Endodermal cell (in vitro differentiated cells): ENCODE measurements at regions not wholly inside any gene's neighbourhood (a gene's known extent, or its start where the extent isn't known, plus 50 kb on each side); places are given as distances from the start of the nearest gene placed in this dataset.

Source experiments
- DNase-seq: peaks from one replicate; pipeline ENCODE4 v3.0.0-alpha.2; 2017
- H3K27ac ChIP-seq: 2 replicates; pipeline ENCODE4 v1.5.1; 2013; ENCODE audit warnings: mild to moderate bottlenecking, low read depth, low read length, moderate library complexity
- H3K27me3 ChIP-seq: 2 replicates; pipeline ENCODE4 v1.6.1; 2013; ENCODE audit warnings: mild to moderate bottlenecking, low read length, moderate library complexity; ENCODE audit not compliant: insufficient read depth, control insufficient read depth, poor library complexity, severe bottlenecking
- H3K36me3 ChIP-seq: 2 replicates; pipeline ENCODE4 v1.7.0; 2013; ENCODE audit warnings: mild to moderate bottlenecking, low read length, moderate library complexity; ENCODE audit not compliant: control insufficient read depth, insufficient read depth
- H3K4me1 ChIP-seq: one replicate; pipeline ENCODE4 v1.7.0; 2013; ENCODE audit warnings: low read length; ENCODE audit not compliant: control insufficient read depth, insufficient read depth
- H3K4me3 ChIP-seq: 2 replicates; pipeline ENCODE4 v1.5.1; 2013; ENCODE audit warnings: mild to moderate bottlenecking, low read length, moderate library complexity
- H3K9ac ChIP-seq: 2 replicates; pipeline ENCODE4 v1.6.1; 2013; ENCODE audit warnings: mild to moderate bottlenecking, low read length, moderate library complexity; ENCODE audit not compliant: poor library complexity, severe bottlenecking; ENCODE audit errors: extremely low read depth
- H3K9me3 ChIP-seq: 2 replicates; pipeline ENCODE4 v1.6.1; 2013; ENCODE audit warnings: mild to moderate bottlenecking, low read length, moderate library complexity; ENCODE audit not compliant: control insufficient read depth
- H3K27ac Mint-ChIP-seq: 2 replicates; pipeline ENCODE4 v1.8.0; 2020; ENCODE audit warnings: mixed read lengths
- H3K27me3 Mint-ChIP-seq: 2 replicates; pipeline ENCODE4 v1.8.0; 2021; ENCODE audit warnings: mild to moderate bottlenecking, mixed read lengths; ENCODE audit not compliant: insufficient read depth
- H3K36me3 Mint-ChIP-seq: 2 replicates; pipeline ENCODE4 v1.8.0; 2020; ENCODE audit warnings: low read depth, mixed read lengths
- H3K4me1 Mint-ChIP-seq: 2 replicates; pipeline ENCODE4 v1.8.0; 2020; ENCODE audit warnings: mixed read lengths
- H3K4me3 Mint-ChIP-seq: 2 replicates; pipeline ENCODE4 v1.8.0; 2020; ENCODE audit warnings: mild to moderate bottlenecking, moderate library complexity, mixed read lengths
- H3K9me3 Mint-ChIP-seq: 2 replicates; pipeline ENCODE4 v1.8.0; 2020; ENCODE audit warnings: mild to moderate bottlenecking, mixed read lengths
- WGBS, 2 experiments: methylation state at CpG; one replicate each; pipeline versions ENCODE4 v1.1.5 to v1.1.7; 2013; ENCODE audit warnings: missing lambda C conversion rate in 2 of 2, mixed read lengths in 1 of 2; ENCODE audit not compliant: insufficient coverage in 1 of 2, insufficient read length in 1 of 2; 5-methylcytosine and 5-hydroxymethylcytosine counted together
- TF ChIP-seq, protein P1 (sequence below): fragments of 200-600 bp; sonication (generic); conservative IDR thresholded peaks from 2 replicates; pipeline ENCODE4 v1.5.0; 2021; ENCODE audit warnings: antibody characterized with exemption, mild to moderate bottlenecking

DNA sequence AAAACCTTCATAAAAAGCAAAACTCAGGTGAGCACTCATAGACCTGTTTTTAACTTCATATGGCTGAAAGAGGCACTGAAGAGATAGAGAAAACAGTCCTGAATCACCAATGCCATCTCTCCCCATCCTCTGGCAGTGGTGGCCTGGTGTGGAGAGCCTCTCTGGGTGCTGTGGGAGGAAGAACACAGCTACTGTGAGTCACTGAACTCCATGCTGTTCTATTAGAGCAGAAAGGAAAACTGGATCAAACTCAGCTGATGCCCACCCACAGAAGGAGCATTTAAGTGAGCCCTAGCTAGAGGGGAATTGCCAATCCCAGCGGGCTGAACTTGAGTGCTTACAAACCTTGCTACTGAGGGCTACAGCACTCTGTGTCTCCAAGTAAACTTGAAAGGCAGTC is 115.3 kb upstream of the SESN3 start:
- Mint-ChIP-seq H3K4me1 (no peaks in the 10 kb centered on the region), H3K4me3 (no peak overlapping the region), H3K36me3 (no peaks in the 10 kb centered on the region), H3K9me3 (peaks cover 8% of the 10 kb centered on the region), H3K27me3 (peaks cover 8% of the 10 kb centered on the region), H3K27ac (no peak overlapping the region)
- no peak for DNase-seq
- Histone ChIP-seq H3K4me1 (no peaks in the 10 kb centered on the region), H3K9me3 (peaks cover 16% of the 10 kb centered on the region), H3K36me3 (no peaks in the 10 kb centered on the region), H3K27me3 (no peaks in the 10 kb centered on the region), H3K4me3 (no peak overlapping the region), H3K27ac (no peak overlapping the region), H3K9ac (no peak overlapping the region)
- WGBS, 2 experiments: 98 to 100% methylated on average over 1 of the region's 1 CpG
- TF ChIP-seq, protein P1, sequence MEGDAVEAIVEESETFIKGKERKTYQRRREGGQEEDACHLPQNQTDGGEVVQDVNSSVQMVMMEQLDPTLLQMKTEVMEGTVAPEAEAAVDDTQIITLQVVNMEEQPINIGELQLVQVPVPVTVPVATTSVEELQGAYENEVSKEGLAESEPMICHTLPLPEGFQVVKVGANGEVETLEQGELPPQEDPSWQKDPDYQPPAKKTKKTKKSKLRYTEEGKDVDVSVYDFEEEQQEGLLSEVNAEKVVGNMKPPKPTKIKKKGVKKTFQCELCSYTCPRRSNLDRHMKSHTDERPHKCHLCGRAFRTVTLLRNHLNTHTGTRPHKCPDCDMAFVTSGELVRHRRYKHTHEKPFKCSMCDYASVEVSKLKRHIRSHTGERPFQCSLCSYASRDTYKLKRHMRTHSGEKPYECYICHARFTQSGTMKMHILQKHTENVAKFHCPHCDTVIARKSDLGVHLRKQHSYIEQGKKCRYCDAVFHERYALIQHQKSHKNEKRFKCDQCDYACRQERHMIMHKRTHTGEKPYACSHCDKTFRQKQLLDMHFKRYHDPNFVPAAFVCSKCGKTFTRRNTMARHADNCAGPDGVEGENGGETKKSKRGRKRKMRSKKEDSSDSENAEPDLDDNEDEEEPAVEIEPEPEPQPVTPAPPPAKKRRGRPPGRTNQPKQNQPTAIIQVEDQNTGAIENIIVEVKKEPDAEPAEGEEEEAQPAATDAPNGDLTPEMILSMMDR: no peak

- no peaks in the 10 kb centered on the region for H3K27me3 ChIP-seq
- H3K27ac ChIP-seq: no peak overlapping the region
- DNase-seq: no peak
- no peak overlapping the region for H3K4me3 ChIP-seq
- H3K4me1 ChIP-seq: no peaks in the 10 kb centered on the region
- Mint-ChIP-seq H3K27ac (no peak overlapping the region), H3K27me3 (peaks cover 14% of the 10 kb centered on the region), H3K9me3 (peaks cover 8% of the 10 kb centered on the region), H3K4me3 (no peak overlapping the region), H3K4me1 (no peaks in the 10 kb centered on the region), H3K36me3 (no peaks in the 10 kb centered on the region)
- TF ChIP-seq, protein P1: no peak
- H3K9ac ChIP-seq: no peak overlapping the region
- peaks cover 16% of the 10 kb centered on the region for H3K9me3 ChIP-seq
- no peaks in the 10 kb centered on the region for H3K36me3 ChIP-seq
Observed at GRCh38 chr11:95345651-95346050, 114.6 kb upstream of the SESN3 start.

- H3K27ac ChIP-seq: no peak overlapping the region
- peaks cover 17% of the 10 kb centered on the region for H3K27me3 Mint-ChIP-seq
- H3K27me3 ChIP-seq: no peaks in the 10 kb centered on the region
- TF ChIP-seq, protein P1: no peak
- no peaks in the 10 kb centered on the region for H3K36me3 ChIP-seq
- no peak overlapping the region for H3K4me3 Mint-ChIP-seq
- H3K4me3 ChIP-seq: no peak overlapping the region
- H3K27ac Mint-ChIP-seq: no peak overlapping the region
- no peak for DNase-seq
- H3K4me1 ChIP-seq: no peaks in the 10 kb centered on the region
- no peaks in the 10 kb centered on the region for H3K36me3 Mint-ChIP-seq
- H3K9me3 Mint-ChIP-seq: peaks cover 8% of the 10 kb centered on the region
- WGBS, 2 experiments: 88 to 100% methylated on average over 3 to 4 of the region's 4 CpGs
- peaks cover 15% of the 10 kb centered on the region for H3K9me3 ChIP-seq
- no peak overlapping the region for H3K9ac ChIP-seq
- H3K4me1 Mint-ChIP-seq: no peaks in the 10 kb centered on the region
Observed at GRCh38 chr11:95344932-95345642, 114.1 kb upstream of the SESN3 start.
